Mesothelial cell of epicardium (in vitro differentiated cells): ENCODE measurements at regions not wholly inside any gene's neighbourhood (a gene's known extent, or its start where the extent isn't known, plus 50 kb on each side); places are given as distances from the start of the nearest gene placed in this dataset.

Experiments
- DNase-seq, 2 experiments: peaks; one replicate each; pipeline ENCODE4 v3.0.0; 2021; ENCODE audit warnings: low spot score in 2 of 2; ENCODE audit not compliant: unreplicated experiment in 2 of 2
- H3K27ac Mint-ChIP-seq: 2 replicates; pipeline ENCODE4 v1.8.0; 2021; ENCODE audit warnings: mixed read lengths
- H3K27me3 Mint-ChIP-seq: 2 replicates; pipeline ENCODE4 v1.8.0; 2021; ENCODE audit warnings: low read depth, mixed read lengths
- H3K36me3 Mint-ChIP-seq: 2 replicates; pipeline ENCODE4 v1.8.0; 2021; ENCODE audit warnings: mixed read lengths
- H3K4me1 Mint-ChIP-seq: 2 replicates; pipeline ENCODE4 v1.8.0; 2021; ENCODE audit warnings: mixed read lengths
- H3K4me3 Mint-ChIP-seq: 2 replicates; pipeline ENCODE4 v1.8.0; 2021; ENCODE audit warnings: mild to moderate bottlenecking, moderate library complexity, mixed read lengths
- H3K9me3 Mint-ChIP-seq: 2 replicates; pipeline ENCODE4 v1.8.0; 2021; ENCODE audit warnings: mixed read lengths
- TF ChIP-seq, protein P1 (sequence below): fragments of 200-600 bp; sonication (generic); IDR thresholded peaks from one replicate; pipeline ENCODE4 v1.5.0; 2021; ENCODE audit warnings: antibody characterized with exemption; ENCODE audit not compliant: unreplicated experiment

DNA sequence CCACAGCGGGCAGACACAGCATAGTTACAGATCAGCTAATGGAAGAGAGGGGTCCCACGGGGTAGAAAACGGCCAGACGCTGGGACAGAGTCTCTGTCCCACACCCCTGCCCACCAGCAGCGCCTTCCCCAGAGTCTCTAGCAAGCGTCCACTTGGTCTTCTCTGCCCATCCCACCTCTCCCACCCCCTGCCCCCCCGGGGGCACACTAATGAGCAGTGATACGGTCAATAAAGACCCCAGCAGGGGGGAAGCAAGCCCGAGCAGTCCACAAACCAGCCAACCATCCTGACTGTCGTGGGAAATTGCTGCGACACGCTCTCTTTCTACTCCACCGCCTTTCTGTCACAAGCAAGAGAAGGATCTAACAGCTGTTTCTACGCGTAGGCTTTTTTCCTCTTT lies 374.7 kb downstream of the NPHP4 start:
- no peaks in the 10 kb centered on the region for H3K4me1 Mint-ChIP-seq
- TF ChIP-seq, protein P1, sequence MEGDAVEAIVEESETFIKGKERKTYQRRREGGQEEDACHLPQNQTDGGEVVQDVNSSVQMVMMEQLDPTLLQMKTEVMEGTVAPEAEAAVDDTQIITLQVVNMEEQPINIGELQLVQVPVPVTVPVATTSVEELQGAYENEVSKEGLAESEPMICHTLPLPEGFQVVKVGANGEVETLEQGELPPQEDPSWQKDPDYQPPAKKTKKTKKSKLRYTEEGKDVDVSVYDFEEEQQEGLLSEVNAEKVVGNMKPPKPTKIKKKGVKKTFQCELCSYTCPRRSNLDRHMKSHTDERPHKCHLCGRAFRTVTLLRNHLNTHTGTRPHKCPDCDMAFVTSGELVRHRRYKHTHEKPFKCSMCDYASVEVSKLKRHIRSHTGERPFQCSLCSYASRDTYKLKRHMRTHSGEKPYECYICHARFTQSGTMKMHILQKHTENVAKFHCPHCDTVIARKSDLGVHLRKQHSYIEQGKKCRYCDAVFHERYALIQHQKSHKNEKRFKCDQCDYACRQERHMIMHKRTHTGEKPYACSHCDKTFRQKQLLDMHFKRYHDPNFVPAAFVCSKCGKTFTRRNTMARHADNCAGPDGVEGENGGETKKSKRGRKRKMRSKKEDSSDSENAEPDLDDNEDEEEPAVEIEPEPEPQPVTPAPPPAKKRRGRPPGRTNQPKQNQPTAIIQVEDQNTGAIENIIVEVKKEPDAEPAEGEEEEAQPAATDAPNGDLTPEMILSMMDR, result no peak
- peaks cover 30% of the 10 kb centered on the region for H3K27me3 Mint-ChIP-seq
- DNase-seq, result no peak
- no peak overlapping the region for H3K27ac Mint-ChIP-seq
- H3K36me3 Mint-ChIP-seq, result no peaks in the 10 kb centered on the region
- H3K9me3 Mint-ChIP-seq, result peaks cover 4% of the 10 kb centered on the region
- H3K4me3 Mint-ChIP-seq, result no peak overlapping the region

DNA sequence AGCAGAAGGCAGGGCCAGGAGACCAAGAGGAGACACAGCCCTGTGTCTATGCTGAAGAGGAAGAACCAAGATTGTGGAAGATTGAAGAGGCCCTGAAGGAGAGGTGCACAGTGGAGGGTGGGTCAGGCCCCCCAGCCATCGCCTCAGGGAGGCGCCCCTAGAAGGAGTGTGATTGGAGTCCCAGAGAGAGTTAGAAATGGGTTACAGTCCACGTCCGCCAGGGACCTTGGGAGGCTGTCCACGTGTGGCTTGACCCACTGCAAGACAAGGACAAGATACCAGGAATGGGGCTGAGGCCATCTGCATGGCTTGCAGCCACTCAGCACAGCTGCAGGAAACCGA lies 375.1 kb downstream of the NPHP4 start:
- Mint-ChIP-seq H3K27ac (no peak overlapping the region), H3K27me3 (peaks cover 30% of the 10 kb centered on the region), H3K4me3 (no peak overlapping the region), H3K9me3 (peaks cover 4% of the 10 kb centered on the region), H3K4me1 (no peaks in the 10 kb centered on the region), H3K36me3 (no peaks in the 10 kb centered on the region)
- TF ChIP-seq, protein P1, result no peak
- peak in 1 of 2 experiments; percentile 31 for DNase-seq

DNA sequence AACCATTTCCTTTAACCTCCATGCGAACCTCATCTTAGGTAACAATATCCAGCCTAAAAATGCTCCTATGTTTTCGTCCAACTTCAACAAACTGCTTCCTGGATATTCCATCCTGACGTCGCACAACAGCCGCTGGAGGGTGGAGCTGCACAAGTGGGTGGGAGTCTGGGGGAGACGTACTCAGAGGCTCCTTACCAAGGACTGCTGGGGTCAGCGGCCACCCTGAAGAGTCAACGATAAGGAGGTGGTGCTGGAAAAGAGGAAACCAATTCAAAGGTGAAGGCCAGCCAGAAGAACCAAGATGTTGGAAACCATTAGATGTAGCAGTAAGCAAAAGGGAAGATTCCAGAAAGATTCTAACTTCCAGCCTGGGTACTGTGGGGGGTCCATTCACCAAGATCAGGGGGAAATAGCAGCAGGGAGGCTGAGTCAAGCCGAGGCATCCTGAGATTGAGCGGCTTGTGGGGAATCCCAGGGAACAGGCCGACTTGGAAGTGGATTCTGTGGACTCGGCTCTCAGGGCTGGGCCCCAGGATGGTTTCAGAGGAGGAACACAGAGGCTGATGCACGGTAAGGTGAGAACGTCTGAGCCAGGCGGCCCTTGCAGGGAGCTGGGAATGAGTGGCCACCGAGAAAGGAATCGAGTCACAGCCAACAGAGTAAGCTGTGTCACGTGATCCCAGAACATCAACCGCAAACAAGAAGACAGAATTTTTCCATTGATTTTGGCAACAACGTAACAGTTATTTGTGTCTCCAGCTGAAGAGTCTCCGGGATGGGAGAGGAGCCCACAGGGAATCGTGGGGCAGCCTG lies 375.7 kb downstream of the NPHP4 start:
- Mint-ChIP-seq H3K27ac (no peak overlapping the region), H3K27me3 (peaks cover 30% of the 10 kb centered on the region), H3K9me3 (peaks cover 4% of the 10 kb centered on the region), H3K36me3 (no peaks in the 10 kb centered on the region), H3K4me1 (no peaks in the 10 kb centered on the region), H3K4me3 (no peak overlapping the region)
- peak in 1 of 2 experiments; percentile 28 for DNase-seq
- TF ChIP-seq, protein P1, result no peak

DNA sequence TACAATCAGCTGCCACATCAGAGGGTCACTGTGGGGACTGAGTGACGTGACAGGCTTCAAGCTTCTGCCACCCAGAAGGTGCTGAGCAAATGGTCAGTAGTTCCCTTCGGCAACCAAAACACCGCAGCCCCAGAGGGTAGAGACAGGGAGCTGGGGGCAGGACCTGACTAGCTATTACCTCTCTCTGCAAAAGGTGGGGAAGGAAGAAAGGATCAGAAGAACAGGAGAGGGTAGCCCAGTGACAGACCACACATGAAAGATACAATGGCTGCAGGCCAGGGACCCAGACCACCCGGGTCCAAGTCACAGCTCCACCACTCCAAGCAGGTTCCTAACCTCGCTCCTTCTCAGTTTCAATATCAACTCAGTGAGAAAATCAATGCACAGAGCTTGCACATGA lies 377.1 kb downstream of the NPHP4 start:
- Mint-ChIP-seq H3K36me3 (no peaks in the 10 kb centered on the region), H3K9me3 (peaks cover 4% of the 10 kb centered on the region), H3K4me1 (peaks cover 4% of the 10 kb centered on the region), H3K4me3 (no peak overlapping the region), H3K27me3 (peaks cover 30% of the 10 kb centered on the region), H3K27ac (no peak overlapping the region)
- TF ChIP-seq, protein P1, result no peak
- no peak for DNase-seq

DNA sequence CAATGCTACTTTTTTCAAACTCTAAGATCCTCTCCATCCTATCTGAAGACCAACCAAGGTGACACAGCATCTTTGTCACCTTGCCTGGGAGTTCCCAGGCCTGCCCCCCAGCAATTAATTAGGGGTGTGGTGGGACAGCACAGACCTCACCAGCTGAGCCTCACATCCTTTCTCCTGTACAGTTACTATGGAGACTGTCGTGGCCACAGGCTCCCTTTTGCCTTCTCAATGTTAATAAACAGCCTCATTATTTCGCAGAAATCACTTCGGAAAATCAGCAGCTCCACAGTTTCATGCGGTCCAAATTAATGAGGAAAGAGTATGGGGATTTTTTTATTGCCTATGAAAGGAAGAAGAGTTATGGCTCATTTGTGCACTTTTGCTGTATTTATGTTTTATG lies 378.3 kb downstream of the NPHP4 start:
- no peak for DNase-seq
- Mint-ChIP-seq H3K36me3 (no peaks in the 10 kb centered on the region), H3K27me3 (peaks cover 32% of the 10 kb centered on the region), H3K4me3 (no peak overlapping the region), H3K4me1 (peaks cover 4% of the 10 kb centered on the region), H3K27ac (no peak overlapping the region), H3K9me3 (peaks cover 14% of the 10 kb centered on the region)
- TF ChIP-seq, protein P1, result no peak

DNA sequence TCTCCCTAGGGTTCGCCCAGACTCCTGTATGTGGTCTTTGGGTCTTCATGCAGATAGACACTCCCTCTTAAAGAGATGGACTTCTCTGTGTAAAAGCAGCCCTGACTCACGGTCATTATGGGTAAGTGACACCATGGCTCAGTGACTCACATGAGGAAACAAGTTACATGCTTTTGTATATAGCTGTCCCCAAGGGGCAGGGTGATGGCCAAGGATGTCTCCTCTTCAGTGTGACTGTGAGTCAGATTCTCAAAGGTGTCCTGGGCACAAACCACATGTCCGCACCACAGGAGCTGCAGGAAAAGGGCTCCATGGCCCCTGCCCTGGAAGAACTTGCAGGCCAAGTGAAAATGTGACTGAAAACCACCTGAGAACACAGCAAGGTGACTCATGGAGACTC lies 380.4 kb downstream of the NPHP4 start:
- Mint-ChIP-seq H3K9me3 (peaks cover 25% of the 10 kb centered on the region), H3K27me3 (peaks cover 23% of the 10 kb centered on the region), H3K4me1 (peaks cover 4% of the 10 kb centered on the region), H3K4me3 (no peak overlapping the region), H3K36me3 (no peaks in the 10 kb centered on the region), H3K27ac (no peak overlapping the region)
- no peak for DNase-seq
- TF ChIP-seq, protein P1, result no peak
